ENCODE measurements at regions not wholly inside any gene's neighbourhood (a gene's known extent, or its start where the extent isn't known, plus 50 kb on each side); places are given as distances from the start of the nearest gene placed in this dataset.

GRCh38 chr5:42956551-42956950, 83.6 kb downstream of the ANXA2R start:
- no peak overlapping the region for H3K9ac ChIP-seq (ENCODE audit: extremely low read depth, insufficient read length, low read length)
- no CpG with 5 or more reads among the region's 2 CpGs for WGBS (ENCODE audit: extremely low coverage, insufficient read length, low lambda C conversion rate)
- TF ChIP-seq CTCF (conservative IDR thresholded peaks at IDR 0.05) = no peak
- H4K8ac ChIP-seq (replicated peaks; ENCODE audit: insufficient read length, low read depth, low read length) = no peak overlapping the region
- peaks cover 3% of the 10 kb centered on the region for H3K27me3 Mint-ChIP-seq (ENCODE audit: low read depth)
- no peak overlapping the region for H3K18ac ChIP-seq (ENCODE audit: insufficient read length, low read depth, low read length)
- no peaks in the 10 kb centered on the region for H3K4me1 Mint-ChIP-seq
- H3K4ac ChIP-seq (ENCODE audit: low read depth, low read length) = no peak overlapping the region
- no peak overlapping the region for H2BK5ac ChIP-seq (ENCODE audit: insufficient read length, low read length)
- no peak overlapping the region for H2BK15ac ChIP-seq (ENCODE audit: low read depth, low read length)
- H3K4me3 Mint-ChIP-seq = no peak overlapping the region
- no peak overlapping the region for H3K56ac ChIP-seq (ENCODE audit: insufficient read length, low read depth, low read length)
- H3T11ph ChIP-seq (ENCODE audit: low read length) = no peak overlapping the region
- no peak overlapping the region for H3K14ac ChIP-seq (ENCODE audit: insufficient read depth, low read length)
- peaks cover 5 to 17% of the 10 kb centered on the region in 2 experiments; a peak in 3 of 5 replicates for H3K9me3 Mint-ChIP-seq
- no peak for DNase-seq
- no peak overlapping the region for H3K4me2 ChIP-seq (ENCODE audit: insufficient read depth, insufficient read length, low read length)
- no peaks in the 10 kb centered on the region for H4K20me1 ChIP-seq (ENCODE audit: control insufficient read depth, insufficient read depth, insufficient read length)
- no peak overlapping the region for H2AFZ ChIP-seq (ENCODE audit: low read length)
- no peak overlapping the region for H2BK12ac ChIP-seq (ENCODE audit: insufficient read length, low read depth, low read length)
- H3K36me3 Mint-ChIP-seq (ENCODE audit: insufficient read depth in 1 of 3, low read depth in 3 of 3) = peaks cover under 1 to 13% (median 11%) of the 10 kb centered on the region in 3 experiments; a peak in 5 of 7 replicates
- no peak overlapping the region for H3K27ac Mint-ChIP-seq
- no peak overlapping the region for H3K27ac ChIP-seq (ENCODE audit: insufficient read length, low read depth, low read length)
- peaks cover 5% of the 10 kb centered on the region for H3K9me3 ChIP-seq (ENCODE audit: control insufficient read depth, low read depth, low read length)
- no peaks in the 10 kb centered on the region for H3K79me1 ChIP-seq (ENCODE audit: insufficient read depth, low read depth, low read length, poor library complexity, severe bottlenecking)
- H4K91ac ChIP-seq (ENCODE audit: insufficient read length, low read depth, low read length) = no peak overlapping the region
- no peaks in the 10 kb centered on the region for H3K23me2 ChIP-seq (ENCODE audit: insufficient read length, low read depth, low read length, poor library complexity, severe bottlenecking)
- no peaks in the 10 kb centered on the region for H3K79me2 ChIP-seq (ENCODE audit: insufficient read depth, low read length)
- no peak overlapping the region for H2BK20ac ChIP-seq (ENCODE audit: low read depth, low read length, poor library complexity, severe bottlenecking)
- no peaks in the 10 kb centered on the region for H3K4me1 ChIP-seq (ENCODE audit: insufficient read depth, low read length)
- no peak overlapping the region for H4K5ac ChIP-seq (ENCODE audit: insufficient read length, low read depth, low read length)
- H3K23ac ChIP-seq (ENCODE audit: insufficient read length, low read depth, low read length) = no peak overlapping the region
- H3K27me3 ChIP-seq (ENCODE audit: insufficient read depth, low read length) = no peaks in the 10 kb centered on the region
- no peak overlapping the region for H2BK120ac ChIP-seq (ENCODE audit: low read depth, low read length, poor library complexity, severe bottlenecking)
- H2AK5ac ChIP-seq (ENCODE audit: insufficient read length, low read length) = no peak overlapping the region

All from H9 (cell line).